Left ventricle myocardium superior (tissue), 1 donor: ENCODE measurements at regions not wholly inside any gene's neighbourhood (a gene's known extent, or its start where the extent isn't known, plus 50 kb on each side); places are given as distances from the start of the nearest gene placed in this dataset.

Experiments
- ATAC-seq: fragments of 200-7000 bp; cut with Tn5 transposase; one replicate; pipeline ENCODE4 v1.9.1; 2020; ENCODE audit warnings: mild to moderate bottlenecking, moderate library complexity
- DNase-seq: peaks from one replicate; pipeline ENCODE4 v3.0.0-alpha.2; 2020
- intact Hi-C: fragments of 100-400 bp; cut with micrococcal nuclease; formaldehyde crosslinking; loops from one replicate; pipeline ENCODE4 v1.11.0; 2022
- donor health status: DM: no; HTN: yes; CAD: no; lungs with severe emphysema.

GRCh38 chr13:58025821-58026220 is 394.3 kb downstream of the PCDH17 start:
- intact Hi-C loops: no loop called here
- ATAC-seq (no peak), DNase-seq (no peak)

GRCh38 chr13:58032676-58033460 is 401.3 kb downstream of the PCDH17 start:
- ATAC-seq: no peak
- intact Hi-C loops: no loop called here
- DNase-seq: no peak

GRCh38 chr13:58043971-58044370 is 412.4 kb downstream of the PCDH17 start:
- intact Hi-C loops: no loop called here
- DNase-seq (no peak), ATAC-seq (no peak)

GRCh38 chr13:58048670-58049069 is 417.1 kb downstream of the PCDH17 start:
- no peak for DNase-seq
- no peak for ATAC-seq
- intact Hi-C loops: no loop called here

GRCh38 chr13:58051396-58051795 is 419.9 kb downstream of the PCDH17 start:
- no peak for DNase-seq
- intact Hi-C loops: no loop called here
- ATAC-seq: no peak

- ATAC-seq: no peak
- intact Hi-C loops: no loop called here
- no peak for DNase-seq
Observed at GRCh38 chr13:58051807-58052375, 420.3 kb downstream of the PCDH17 start.

GRCh38 chr13:58056426-58056825 is 424.9 kb downstream of the PCDH17 start:
- no peak for ATAC-seq
- intact Hi-C loops: no loop called here
- DNase-seq: no peak

- intact Hi-C loops: no loop called here
- DNase-seq (no peak), ATAC-seq (no peak)
Observed at GRCh38 chr13:58059624-58060023, 428.1 kb downstream of the PCDH17 start.

- DNase-seq (no peak), ATAC-seq (no peak)
- intact Hi-C loops: no loop called here
Observed at GRCh38 chr13:58080806-58081205, 449.3 kb downstream of the PCDH17 start.

GRCh38 chr13:58081301-58081820 is 449.8 kb downstream of the PCDH17 start:
- DNase-seq (no peak), ATAC-seq (no peak)
- intact Hi-C loops: no loop called here

GRCh38 chr13:58083064-58083463 is 451.5 kb downstream of the PCDH17 start:
- ATAC-seq (no peak), DNase-seq (no peak)
- intact Hi-C loops: no loop called here

GRCh38 chr13:58085274-58085673 is 453.7 kb downstream of the PCDH17 start:
- ATAC-seq (no peak), DNase-seq (no peak)
- intact Hi-C loops: no loop called here

GRCh38 chr13:58085819-58086218 is 454.3 kb downstream of the PCDH17 start:
- no peak for DNase-seq
- intact Hi-C loops: no loop called here
- ATAC-seq: no peak

GRCh38 chr13:58087566-58087965 is 456.0 kb downstream of the PCDH17 start:
- no peak for ATAC-seq
- intact Hi-C loops: no loop called here
- no peak for DNase-seq

- DNase-seq: no peak
- intact Hi-C loops: no loop called here
- ATAC-seq: no peak
Observed at GRCh38 chr13:58093394-58093793, 461.9 kb downstream of the PCDH17 start.

- no peak for ATAC-seq
- no peak for DNase-seq
- intact Hi-C loops: no loop called here
Observed at GRCh38 chr13:58097831-58098230, 466.3 kb downstream of the PCDH17 start.

GRCh38 chr13:58119351-58119750 is 487.8 kb downstream of the PCDH17 start:
- DNase-seq: no peak
- ATAC-seq: no peak
- intact Hi-C loops: no loop called here

GRCh38 chr13:58119804-58120203 is 488.3 kb downstream of the PCDH17 start:
- ATAC-seq (no peak), DNase-seq (no peak)
- intact Hi-C loops: no loop called here

- no peak for DNase-seq
- intact Hi-C loops: no loop called here
- no peak for ATAC-seq
Observed at GRCh38 chr13:58126496-58126895, 495.0 kb downstream of the PCDH17 start.

GRCh38 chr13:58134012-58134411 is 502.5 kb downstream of the PCDH17 start:
- no peak for DNase-seq
- intact Hi-C loops: no loop called here
- ATAC-seq: no peak

- no peak for ATAC-seq
Observed at GRCh38 chr13:58134525-58134924, 503.0 kb downstream of the PCDH17 start.

More at GRCh38 chr13:58134525-58134924, 503.0 kb downstream of the PCDH17 start:
- intact Hi-C loops: no loop called here
- no peak for DNase-seq
